OCI-LY1 (cell line): ENCODE measurements at regions not wholly inside any gene's neighbourhood (a gene's known extent, or its start where the extent isn't known, plus 50 kb on each side); places are given as distances from the start of the nearest gene placed in this dataset.
"Not testable (repeated sequence)": the region's sequence is repeated elsewhere in the genome, so short reads cannot be mapped to it uniquely, and the experiment has no call there.

Source experiments
- H2AFZ ChIP-seq: fragments of 200-600 bp; sonication (generic), shearing (Covaris generic); 2 replicates; pipeline ENCODE4 v1.6.0; 2014; ENCODE audit warnings: antibody characterized with exemption, mild to moderate bottlenecking, low read length
- H3F3A ChIP-seq: fragments of 200-600 bp; sonication (generic), shearing (Covaris generic); 2 replicates; pipeline ENCODE4 v1.6.0; 2014; ENCODE audit warnings: mild to moderate bottlenecking, antibody characterized with exemption, low read length, moderate library complexity; ENCODE audit not compliant: insufficient read depth
- H3K27ac ChIP-seq: fragments of 200-600 bp; sonication (generic); 2 replicates; pipeline ENCODE4 v1.5.1; 2014; ENCODE audit warnings: low read length, mixed run types, mild to moderate bottlenecking, low read depth; ENCODE audit not compliant: poor library complexity, severe bottlenecking
- H3K27me3 ChIP-seq: fragments of 200-600 bp; sonication (generic); 2 replicates; pipeline ENCODE4 v1.6.0; 2014; ENCODE audit warnings: antibody characterized with exemption, mild to moderate bottlenecking, low read length, moderate library complexity; ENCODE audit not compliant: insufficient read depth
- H3K36me3 ChIP-seq: fragments of 200-600 bp; sonication (generic); 2 replicates; pipeline ENCODE4 v1.6.1; 2014; ENCODE audit warnings: mild to moderate bottlenecking, antibody characterized with exemption, low read length, moderate library complexity, mixed read lengths; ENCODE audit not compliant: insufficient read depth
- H3K4me1 ChIP-seq: fragments of 200-600 bp; sonication (generic); 2 replicates; pipeline ENCODE4 v1.5.1; 2014; ENCODE audit warnings: mild to moderate bottlenecking, low read length, moderate library complexity; ENCODE audit not compliant: insufficient read depth, severe bottlenecking
- H3K4me2 ChIP-seq: fragments of 200-600 bp; sonication (generic), shearing (Covaris generic); 2 replicates; pipeline ENCODE4 v1.6.1; 2014; ENCODE audit warnings: low read length
- H3K4me3 ChIP-seq: fragments of 200-600 bp; sonication (generic); 2 replicates; pipeline ENCODE4 v1.5.1; 2014; ENCODE audit warnings: low read length, low read depth, mild to moderate bottlenecking, mixed read lengths; ENCODE audit not compliant: poor library complexity, severe bottlenecking
- H3K79me2 ChIP-seq: fragments of 200-600 bp; shearing (Covaris generic); 2 replicates; pipeline ENCODE4 v1.6.1; 2016; ENCODE audit warnings: mixed run types, low read length, mixed read lengths; ENCODE audit not compliant: insufficient read depth
- H3K9ac ChIP-seq: fragments of 200-600 bp; sonication (generic), shearing (Covaris generic); 2 replicates; pipeline ENCODE4 v1.6.1; 2014; ENCODE audit warnings: mild to moderate bottlenecking, low read length, mixed read lengths
- H3K9me2 ChIP-seq: fragments of 200-600 bp; sonication (generic), shearing (Covaris generic); 2 replicates; pipeline ENCODE4 v1.6.1; 2014; ENCODE audit warnings: low read depth, mild to moderate bottlenecking, low read length, mixed read lengths
- H3K9me3 ChIP-seq: fragments of 200-600 bp; shearing (Covaris generic); 2 replicates; pipeline ENCODE4 v1.6.1; 2014; ENCODE audit warnings: low read length, mixed read lengths
- H4K20me1 ChIP-seq: fragments of 200-600 bp; sonication (generic), shearing (Covaris generic); 2 replicates; pipeline ENCODE4 v1.6.0; 2016; ENCODE audit warnings: mild to moderate bottlenecking, low read length; ENCODE audit not compliant: insufficient read depth
- EZH2 ChIP-seq: fragments of 200-600 bp; sonication (generic), shearing (Covaris generic); IDR thresholded peaks from 2 replicates; pipeline ENCODE4 v1.8.0; 2017; ENCODE audit warnings: borderline replicate concordance, mixed run types, mild to moderate bottlenecking, antibody characterized with exemption, low read length, moderate library complexity, mixed read lengths
- TF ChIP-seq, protein P1 (sequence below): fragments of 200-600 bp; sonication (generic), shearing (Covaris generic); IDR thresholded peaks from 2 replicates; pipeline ENCODE4 v1.5.1; 2017; ENCODE audit warnings: mild to moderate bottlenecking, antibody characterized with exemption, low read length, moderate library complexity, mixed read lengths

DNA sequence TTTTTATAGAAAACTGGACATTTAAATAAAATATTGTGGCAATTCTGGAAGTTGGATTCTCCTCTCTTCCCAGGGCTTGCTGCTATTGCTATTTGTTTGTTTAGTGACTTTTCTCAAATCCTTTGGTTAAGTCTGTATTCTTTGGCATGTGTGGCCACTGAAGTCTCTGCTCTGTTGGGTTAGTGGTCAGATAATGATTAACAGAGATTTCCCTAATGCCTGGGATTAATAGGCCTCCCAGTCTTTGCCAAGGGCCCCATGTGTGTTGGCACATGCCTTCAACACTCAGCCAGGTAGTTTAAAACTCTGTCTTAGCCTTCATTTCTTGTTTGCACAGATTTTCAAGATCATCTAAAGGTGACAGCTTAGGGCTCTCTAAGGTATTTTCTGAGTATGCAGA, 92.8 kb upstream of the EPB41L4A start:
- no peak overlapping the region for H2AFZ ChIP-seq
- H3K4me2 ChIP-seq = no peak overlapping the region
- no peak for TF ChIP-seq EZH2
- TF ChIP-seq, protein P1, sequence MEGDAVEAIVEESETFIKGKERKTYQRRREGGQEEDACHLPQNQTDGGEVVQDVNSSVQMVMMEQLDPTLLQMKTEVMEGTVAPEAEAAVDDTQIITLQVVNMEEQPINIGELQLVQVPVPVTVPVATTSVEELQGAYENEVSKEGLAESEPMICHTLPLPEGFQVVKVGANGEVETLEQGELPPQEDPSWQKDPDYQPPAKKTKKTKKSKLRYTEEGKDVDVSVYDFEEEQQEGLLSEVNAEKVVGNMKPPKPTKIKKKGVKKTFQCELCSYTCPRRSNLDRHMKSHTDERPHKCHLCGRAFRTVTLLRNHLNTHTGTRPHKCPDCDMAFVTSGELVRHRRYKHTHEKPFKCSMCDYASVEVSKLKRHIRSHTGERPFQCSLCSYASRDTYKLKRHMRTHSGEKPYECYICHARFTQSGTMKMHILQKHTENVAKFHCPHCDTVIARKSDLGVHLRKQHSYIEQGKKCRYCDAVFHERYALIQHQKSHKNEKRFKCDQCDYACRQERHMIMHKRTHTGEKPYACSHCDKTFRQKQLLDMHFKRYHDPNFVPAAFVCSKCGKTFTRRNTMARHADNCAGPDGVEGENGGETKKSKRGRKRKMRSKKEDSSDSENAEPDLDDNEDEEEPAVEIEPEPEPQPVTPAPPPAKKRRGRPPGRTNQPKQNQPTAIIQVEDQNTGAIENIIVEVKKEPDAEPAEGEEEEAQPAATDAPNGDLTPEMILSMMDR = no peak
- no peaks in the 10 kb centered on the region for H3F3A ChIP-seq
- H3K4me1 ChIP-seq = no peaks in the 10 kb centered on the region
- H3K4me3 ChIP-seq = no peak overlapping the region
- H3K36me3 ChIP-seq = no peaks in the 10 kb centered on the region
- H4K20me1 ChIP-seq = no peaks in the 10 kb centered on the region
- no peaks in the 10 kb centered on the region for H3K9me2 ChIP-seq
- H3K27me3 ChIP-seq = no peaks in the 10 kb centered on the region
- no peak overlapping the region for H3K27ac ChIP-seq
- no peaks in the 10 kb centered on the region for H3K9me3 ChIP-seq
- no peak overlapping the region for H3K9ac ChIP-seq
- H3K79me2 ChIP-seq = no peaks in the 10 kb centered on the region

DNA sequence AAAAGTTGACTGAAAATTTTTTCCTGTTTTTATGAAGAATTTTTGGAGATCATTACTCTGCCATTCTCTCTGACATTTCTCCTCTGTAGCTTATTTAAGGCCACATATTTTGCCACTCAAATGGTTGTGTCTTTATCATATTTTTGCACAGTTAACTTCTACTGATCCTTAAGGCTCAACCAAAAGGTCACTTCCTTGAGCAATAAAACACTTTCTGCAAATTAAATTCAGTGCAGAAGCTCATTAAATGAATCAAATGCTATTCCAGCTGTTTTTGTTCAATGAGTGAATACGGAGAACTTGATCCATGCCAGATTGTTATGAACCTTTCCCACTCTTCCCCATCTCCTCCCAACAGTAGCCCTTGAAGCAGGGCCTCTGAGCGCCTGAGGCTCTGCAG, 93.8 kb upstream of the EPB41L4A start:
- no peaks in the 10 kb centered on the region for H4K20me1 ChIP-seq
- no peak overlapping the region for H3K27ac ChIP-seq
- no peaks in the 10 kb centered on the region for H3K9me3 ChIP-seq
- H3K27me3 ChIP-seq = no peaks in the 10 kb centered on the region
- H3K36me3 ChIP-seq = no peaks in the 10 kb centered on the region
- no peak for TF ChIP-seq EZH2
- TF ChIP-seq, protein P1 = no peak
- H3K79me2 ChIP-seq = no peaks in the 10 kb centered on the region
- no peaks in the 10 kb centered on the region for H3F3A ChIP-seq
- no peaks in the 10 kb centered on the region for H3K4me1 ChIP-seq
- H3K9ac ChIP-seq = no peak overlapping the region
- H3K9me2 ChIP-seq = no peaks in the 10 kb centered on the region
- H3K4me2 ChIP-seq = no peak overlapping the region
- no peak overlapping the region for H2AFZ ChIP-seq
- no peak overlapping the region for H3K4me3 ChIP-seq

DNA sequence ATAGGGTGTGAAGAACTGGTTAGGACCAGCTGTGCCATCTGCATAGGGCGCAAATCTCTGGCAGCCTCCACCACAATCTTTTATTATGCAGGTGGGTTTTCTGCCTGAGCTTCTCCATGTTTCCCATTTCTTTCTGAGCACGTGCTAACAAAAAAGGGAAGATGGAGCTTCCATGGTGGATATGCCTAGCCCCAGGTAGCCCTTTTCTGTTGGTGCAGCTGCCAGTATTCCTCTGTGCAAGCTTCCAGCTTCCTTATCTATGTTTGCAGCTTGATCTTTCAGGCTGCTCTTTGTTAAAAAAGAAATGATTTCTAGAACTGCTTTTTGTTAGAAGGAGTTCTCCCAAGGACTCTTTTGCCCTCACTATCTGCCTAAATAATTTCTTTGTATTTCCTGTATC, 95.0 kb upstream of the EPB41L4A start:
- H2AFZ ChIP-seq = no peak overlapping the region
- no peak for TF ChIP-seq EZH2
- TF ChIP-seq, protein P1 = no peak
- no peak overlapping the region for H3K9ac ChIP-seq

DNA sequence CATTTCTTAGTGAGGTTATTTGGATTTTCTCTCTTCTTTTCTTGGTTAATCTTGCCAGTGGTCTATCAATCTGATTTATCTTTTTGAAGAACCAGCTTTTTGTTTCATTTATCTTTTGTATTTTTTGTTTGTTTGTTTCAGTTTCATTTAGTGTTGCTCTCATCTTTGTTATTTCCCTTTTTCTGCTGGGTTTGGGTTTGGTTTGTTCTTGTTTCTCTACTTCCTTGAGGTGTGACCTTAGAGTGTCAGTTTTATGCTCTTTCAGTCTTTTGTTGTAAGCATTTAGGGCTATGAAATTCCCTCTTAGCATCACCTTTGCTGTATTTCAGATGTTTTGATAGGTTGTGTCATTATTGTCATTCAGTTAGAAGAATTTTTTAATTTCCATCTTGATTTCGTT, 101.4 kb upstream of the EPB41L4A start:
- H3F3A ChIP-seq, H3K79me2 ChIP-seq, H3K36me3 ChIP-seq, H3K4me2 ChIP-seq, H3K9me2 ChIP-seq, H3K4me1 ChIP-seq, H4K20me1 ChIP-seq, H3K27ac ChIP-seq, H3K9me3 ChIP-seq, H3K4me3 ChIP-seq, H2AFZ ChIP-seq, H3K9ac ChIP-seq, H3K27me3 ChIP-seq: not testable (repeated sequence)

More for the DNA sequence above, 95.0 kb upstream of the EPB41L4A start:
- Histone ChIP-seq H3K27ac (no peak overlapping the region), H3K4me3 (no peak overlapping the region), H3K79me2 (no peaks in the 10 kb centered on the region), H3K9me3 (no peaks in the 10 kb centered on the region), H3K4me2 (no peak overlapping the region), H3K4me1 (no peaks in the 10 kb centered on the region), H4K20me1 (no peaks in the 10 kb centered on the region), H3F3A (no peaks in the 10 kb centered on the region), H3K27me3 (no peaks in the 10 kb centered on the region), H3K9me2 (no peaks in the 10 kb centered on the region), H3K36me3 (no peaks in the 10 kb centered on the region)

DNA sequence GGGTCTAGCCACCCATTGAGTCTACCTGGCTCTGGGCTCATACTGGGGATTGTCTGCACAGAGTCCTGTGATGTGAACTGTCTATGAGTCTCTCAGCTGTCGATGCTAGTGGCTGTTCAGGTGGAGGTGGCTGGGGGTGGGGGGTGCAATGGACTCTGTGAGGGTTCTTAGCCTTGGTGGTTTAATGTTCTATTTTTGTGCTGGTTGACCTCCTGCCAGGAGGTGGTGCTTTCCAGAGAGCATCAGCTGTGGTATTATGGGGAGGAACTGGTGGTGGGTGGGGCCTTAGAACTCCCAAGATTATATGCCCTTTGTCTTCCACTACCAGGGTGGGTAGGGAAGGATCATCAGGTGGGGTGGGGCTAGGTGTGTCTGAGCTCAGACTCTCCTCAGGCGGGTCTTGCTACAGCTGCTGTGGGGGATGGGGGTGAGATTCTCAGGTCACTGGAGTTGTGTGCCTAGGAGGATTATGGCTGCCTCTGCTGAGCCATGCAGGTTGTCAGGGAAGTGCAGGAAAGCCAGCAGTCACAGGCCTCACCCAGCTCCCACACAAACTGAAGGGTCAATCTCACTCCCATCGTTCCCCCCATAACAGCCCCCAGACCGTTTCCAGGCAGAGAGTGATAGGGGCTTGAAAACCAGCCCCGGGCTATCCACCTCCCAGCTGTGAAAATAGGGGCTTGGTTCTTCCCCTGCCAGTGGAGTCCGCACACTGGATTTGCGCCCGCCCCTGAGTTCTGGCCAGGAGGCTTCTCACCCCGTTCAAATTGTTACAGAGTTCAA, 104.0 kb upstream of the EPB41L4A start:
- not testable (repeated sequence) for H3F3A ChIP-seq, H3K9me3 ChIP-seq, H3K4me3 ChIP-seq, H2AFZ ChIP-seq, H3K9ac ChIP-seq, H3K36me3 ChIP-seq, H3K27me3 ChIP-seq, H3K9me2 ChIP-seq, H3K4me1 ChIP-seq, H3K4me2 ChIP-seq, H3K27ac ChIP-seq, H4K20me1 ChIP-seq, H3K79me2 ChIP-seq
